HG02970 (cell line): ENCODE measurements at regions not wholly inside any gene's neighbourhood (a gene's known extent, or its start where the extent isn't known, plus 50 kb on each side); places are given as distances from the start of the nearest gene placed in this dataset.

Source experiments
- ATAC-seq: cut with Tn5 transposase; IDR thresholded peaks from one replicate; pipeline ENCODE4 v1.9.1; 2021; ENCODE audit warnings: mild to moderate bottlenecking, moderate library complexity, moderate number of reproducible peaks; ENCODE audit not compliant: unreplicated experiment, low FRiP score

GRCh38 chr18:44590956-44591670 lies 89.6 kb upstream of the SETBP1 start:
- ATAC-seq, result no peak

GRCh38 chr18:44592639-44593038 lies 88.0 kb upstream of the SETBP1 start:
- ATAC-seq, result no peak

GRCh38 chr18:44594799-44595467 lies 85.8 kb upstream of the SETBP1 start:
- ATAC-seq, result no peak

- no peak for ATAC-seq
Observed at GRCh38 chr18:44597797-44598196, 82.9 kb upstream of the SETBP1 start.

- no peak for ATAC-seq
Observed at GRCh38 chr18:44598514-44598913, 82.2 kb upstream of the SETBP1 start.

- no peak for ATAC-seq
Observed at GRCh38 chr18:44599412-44599811, 81.3 kb upstream of the SETBP1 start.

- ATAC-seq, result no peak
Observed at GRCh38 chr18:44601447-44601846, 79.2 kb upstream of the SETBP1 start.

- ATAC-seq, result no peak
Observed at GRCh38 chr18:44602380-44602779, 78.3 kb upstream of the SETBP1 start.

GRCh38 chr18:44602845-44603244 lies 77.8 kb upstream of the SETBP1 start:
- ATAC-seq, result no peak

GRCh38 chr18:44609181-44609941 lies 71.3 kb upstream of the SETBP1 start:
- no peak for ATAC-seq

- ATAC-seq, result no peak
Observed at GRCh38 chr18:44620812-44621211, 59.9 kb upstream of the SETBP1 start.

GRCh38 chr18:44624052-44624451 lies 56.6 kb upstream of the SETBP1 start:
- no peak for ATAC-seq

GRCh38 chr18:44625386-44625785 lies 55.3 kb upstream of the SETBP1 start:
- ATAC-seq, result no peak

- ATAC-seq, result no peak
Observed at GRCh38 chr18:44626236-44626635, 54.5 kb upstream of the SETBP1 start.

GRCh38 chr18:44626807-44627206 lies 53.9 kb upstream of the SETBP1 start:
- ATAC-seq, result no peak

- ATAC-seq, result no peak
Observed at GRCh38 chr18:44627280-44627679, 53.4 kb upstream of the SETBP1 start.

- ATAC-seq, result no peak
Observed at GRCh38 chr18:44629406-44629805, 51.3 kb upstream of the SETBP1 start.

GRCh38 chr18:44630118-44630517 lies 50.6 kb upstream of the SETBP1 start:
- ATAC-seq, result no peak
